GM12872 (cell line): ENCODE measurements at regions not wholly inside any gene's neighbourhood (a gene's known extent, or its start where the extent isn't known, plus 50 kb on each side); places are given as distances from the start of the nearest gene placed in this dataset.

Experiments
- CTCF ChIP-seq: IDR thresholded peaks from 3 replicates; pipeline ENCODE4 v1.5.1; 2011; ENCODE audit warnings: low read depth, mild to moderate bottlenecking, low read length, moderate library complexity; ENCODE audit not compliant: insufficient read depth

DNA sequence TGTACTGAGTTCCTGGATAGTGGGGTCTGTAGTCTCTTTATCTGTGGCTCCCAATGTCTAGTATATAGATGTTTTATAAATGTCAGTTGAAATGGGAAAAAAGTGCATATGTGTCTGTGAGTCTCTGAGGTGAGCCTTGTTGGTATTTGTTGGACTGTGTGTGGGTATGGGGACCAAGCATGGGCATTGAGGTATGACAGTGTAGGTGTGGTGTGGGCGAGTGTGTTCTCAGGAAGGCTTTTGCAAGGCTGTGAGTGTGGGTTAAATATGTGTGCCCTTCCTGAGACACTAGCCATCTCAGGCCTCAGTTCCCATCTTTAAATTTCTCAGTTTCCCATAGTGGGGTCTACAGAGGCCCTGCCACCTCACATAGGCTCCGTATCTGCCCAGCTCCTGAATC, 440.2 kb upstream of the CCL2 start:
- TF ChIP-seq CTCF = no peak

DNA sequence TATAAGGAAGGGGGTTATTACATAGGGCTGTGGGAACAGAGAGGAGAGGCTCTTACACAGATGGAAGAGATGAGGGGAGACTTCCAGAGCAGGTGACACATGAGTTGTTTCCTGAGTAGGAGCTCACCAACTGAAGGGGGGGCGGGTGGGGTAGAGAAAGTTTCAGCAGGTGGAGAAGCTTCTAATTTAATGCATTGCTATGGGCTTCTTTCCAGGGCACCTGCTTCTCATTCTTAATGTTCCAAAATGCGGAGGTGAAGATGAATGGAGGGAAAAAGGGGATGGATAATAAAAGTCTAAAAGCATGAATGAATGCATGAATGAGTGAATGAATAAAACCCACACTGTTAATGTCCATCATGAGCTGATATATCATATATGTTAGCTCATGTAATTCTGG, 439.0 kb upstream of the CCL2 start:
- TF ChIP-seq CTCF = no peak

- no peak for TF ChIP-seq CTCF
Measured at GRCh38 chr17:33816842-33817617, 438.1 kb upstream of the CCL2 start.

DNA sequence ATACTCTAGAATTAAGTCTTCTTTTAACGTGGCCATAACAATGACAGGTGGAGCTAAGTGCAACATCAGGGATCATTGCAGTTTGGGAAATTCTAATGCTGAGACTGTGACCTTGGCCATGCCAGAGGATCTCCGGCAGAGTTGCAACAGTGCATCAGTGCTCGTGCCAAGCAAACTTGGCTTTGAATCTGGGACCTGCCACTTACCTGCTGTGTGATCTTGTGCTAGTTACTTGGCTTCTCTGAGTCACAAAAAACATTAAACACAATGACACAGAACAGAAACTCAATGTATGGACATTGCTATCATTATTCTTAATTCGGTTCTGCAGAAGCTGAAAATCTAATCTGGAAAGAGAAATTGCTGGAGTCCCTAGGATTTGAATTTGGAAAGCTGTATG, 435.5 kb upstream of the CCL2 start:
- no peak for TF ChIP-seq CTCF

DNA sequence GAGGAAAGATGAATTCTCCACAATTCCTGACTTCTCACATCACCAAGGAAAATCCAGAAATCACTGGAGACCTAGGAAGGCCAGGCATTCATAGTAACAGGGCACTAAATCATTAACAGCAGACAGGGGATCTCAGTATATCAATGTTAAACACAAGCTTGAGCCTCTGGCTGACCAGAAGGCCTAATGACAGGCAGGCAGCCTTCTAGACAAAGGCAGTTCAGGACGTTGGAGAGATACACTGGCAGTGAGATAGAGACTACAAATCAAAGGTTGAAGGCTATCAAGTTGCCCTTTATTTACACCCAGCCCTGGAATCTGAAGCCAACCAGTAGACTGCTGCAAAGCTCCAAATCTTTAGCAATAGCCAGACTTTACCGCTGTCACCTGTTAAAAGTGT, 422.8 kb upstream of the CCL2 start:
- no peak for TF ChIP-seq CTCF

GRCh38 chr17:33837281-33837680, 417.8 kb upstream of the CCL2 start:
- no peak for TF ChIP-seq CTCF

DNA sequence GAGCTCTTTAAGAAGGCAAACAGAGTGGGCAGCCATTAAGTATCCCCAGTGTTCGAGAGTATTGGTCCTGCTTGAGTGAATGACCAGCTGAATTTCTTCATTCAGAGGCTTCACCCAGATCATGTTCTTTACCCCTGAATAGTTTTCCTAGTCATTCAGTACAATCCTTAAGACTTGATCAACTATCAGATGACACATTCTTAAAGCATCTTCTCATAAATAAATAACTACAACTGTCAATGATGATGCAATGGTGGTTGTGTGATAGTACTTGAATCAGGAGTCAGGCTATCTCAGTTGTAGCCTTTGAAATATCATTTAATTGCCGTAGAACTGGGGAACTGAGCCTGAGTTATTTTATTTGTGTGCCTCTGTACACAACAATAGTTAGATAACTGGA, 416.8 kb upstream of the CCL2 start:
- no peak for TF ChIP-seq CTCF
